Loucy (cell line): ENCODE measurements at regions not wholly inside any gene's neighbourhood (a gene's known extent, or its start where the extent isn't known, plus 50 kb on each side); places are given as distances from the start of the nearest gene placed in this dataset.

ENCODE experiments used
- H2AFZ ChIP-seq: fragments of 200-600 bp; sonication (generic); 2 replicates; pipeline ENCODE4 v1.6.0; 2016; ENCODE audit warnings: antibody characterized with exemption, mild to moderate bottlenecking, low read length, moderate library complexity
- H3F3A ChIP-seq: fragments of 200-600 bp; 2 replicates; pipeline ENCODE4 v1.6.0; 2016; ENCODE audit warnings: antibody characterized with exemption, low read depth, mild to moderate bottlenecking
- H3K27me3 ChIP-seq: fragments of 200-600 bp; sonication (generic); 2 replicates; pipeline ENCODE4 v1.6.1; 2014; ENCODE audit warnings: low read length, mild to moderate bottlenecking; ENCODE audit not compliant: insufficient read depth, poor library complexity, severe bottlenecking
- H3K36me3 ChIP-seq: fragments of 200-600 bp; sonication (generic); 2 replicates; pipeline ENCODE4 v1.6.1; 2016; ENCODE audit warnings: low read length; ENCODE audit not compliant: insufficient read depth
- H3K4me1 ChIP-seq: fragments of 200-600 bp; sonication (generic); 2 replicates; pipeline ENCODE4 v1.5.1; 2014; ENCODE audit warnings: low read length, mild to moderate bottlenecking; ENCODE audit not compliant: insufficient read depth, poor library complexity, severe bottlenecking
- H3K4me2 ChIP-seq: fragments of 200-600 bp; sonication (generic); 2 replicates; pipeline ENCODE4 v1.6.0; 2014; ENCODE audit warnings: antibody characterized with exemption, low read length, low read depth, mild to moderate bottlenecking; ENCODE audit not compliant: poor library complexity, severe bottlenecking
- H3K4me3 ChIP-seq: fragments of 200-600 bp; sonication (generic); 2 replicates; pipeline ENCODE4 v1.5.1; 2014; ENCODE audit warnings: low read length, mild to moderate bottlenecking, mixed read lengths; ENCODE audit not compliant: poor library complexity, severe bottlenecking
- H3K79me2 ChIP-seq: fragments of 200-600 bp; sonication (generic); 2 replicates; pipeline ENCODE4 v1.6.1; 2014; ENCODE audit warnings: low read length; ENCODE audit not compliant: insufficient read depth
- H3K9ac ChIP-seq: fragments of 200-600 bp; sonication (generic); 2 replicates; pipeline ENCODE4 v1.6.0; 2014; ENCODE audit warnings: mild to moderate bottlenecking, low read depth, low read length, moderate library complexity; ENCODE audit not compliant: poor library complexity, severe bottlenecking
- H3K9me2 ChIP-seq: fragments of 200-600 bp; sonication (generic); replicated peaks from 2 replicates; pipeline ENCODE4 v1.6.1; 2016; ENCODE audit warnings: low read depth, low read length, mixed read lengths
- H3K9me3 ChIP-seq: fragments of 200-600 bp; sonication (generic); 2 replicates; pipeline ENCODE4 v1.6.1; 2014; ENCODE audit warnings: mild to moderate bottlenecking, antibody characterized with exemption, low read length, low read depth; ENCODE audit not compliant: insufficient read depth
- H4K20me1 ChIP-seq: fragments of 200-600 bp; sonication (generic); 2 replicates; pipeline ENCODE4 v1.6.0; 2014; ENCODE audit warnings: antibody characterized with exemption, low read length, mild to moderate bottlenecking; ENCODE audit not compliant: insufficient read depth, poor library complexity, severe bottlenecking
- EZH2phosphoT487 ChIP-seq: fragments of 200-600 bp; IDR thresholded peaks from 2 replicates; pipeline ENCODE4 v1.6.1; 2018; ENCODE audit warnings: antibody characterized with exemption, mild to moderate bottlenecking, moderate library complexity, borderline replicate concordance
- TF ChIP-seq, protein P1 (sequence below): fragments of 200-600 bp; sonication (generic); conservative IDR thresholded peaks from 2 replicates; pipeline ENCODE4 v1.5.1; 2014; ENCODE audit warnings: mild to moderate bottlenecking, antibody characterized with exemption, low read length

DNA sequence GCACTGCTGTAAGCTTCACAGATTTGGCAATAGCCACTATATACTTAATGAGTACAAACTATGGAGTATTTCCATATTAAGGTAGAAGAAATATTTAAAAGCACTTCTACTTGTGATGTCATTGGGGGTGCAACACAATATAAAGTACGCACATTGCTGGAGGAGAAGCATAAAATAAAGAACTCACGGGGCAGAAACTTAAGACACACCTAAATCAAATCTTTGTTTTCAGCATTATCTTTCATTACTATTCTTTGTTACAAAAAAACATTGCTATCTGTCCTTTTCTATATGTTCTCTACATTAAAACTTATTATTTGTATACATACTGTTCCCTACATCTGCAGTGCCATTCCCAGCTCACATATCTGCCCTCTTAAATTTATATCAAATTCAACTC, 93.3 kb upstream of the VPREB1 start:
- H3F3A ChIP-seq = no peaks in the 10 kb centered on the region
- no peak overlapping the region for H3K4me2 ChIP-seq
- H3K36me3 ChIP-seq = no peaks in the 10 kb centered on the region
- no peak overlapping the region for H3K4me3 ChIP-seq
- TF ChIP-seq, protein P1, sequence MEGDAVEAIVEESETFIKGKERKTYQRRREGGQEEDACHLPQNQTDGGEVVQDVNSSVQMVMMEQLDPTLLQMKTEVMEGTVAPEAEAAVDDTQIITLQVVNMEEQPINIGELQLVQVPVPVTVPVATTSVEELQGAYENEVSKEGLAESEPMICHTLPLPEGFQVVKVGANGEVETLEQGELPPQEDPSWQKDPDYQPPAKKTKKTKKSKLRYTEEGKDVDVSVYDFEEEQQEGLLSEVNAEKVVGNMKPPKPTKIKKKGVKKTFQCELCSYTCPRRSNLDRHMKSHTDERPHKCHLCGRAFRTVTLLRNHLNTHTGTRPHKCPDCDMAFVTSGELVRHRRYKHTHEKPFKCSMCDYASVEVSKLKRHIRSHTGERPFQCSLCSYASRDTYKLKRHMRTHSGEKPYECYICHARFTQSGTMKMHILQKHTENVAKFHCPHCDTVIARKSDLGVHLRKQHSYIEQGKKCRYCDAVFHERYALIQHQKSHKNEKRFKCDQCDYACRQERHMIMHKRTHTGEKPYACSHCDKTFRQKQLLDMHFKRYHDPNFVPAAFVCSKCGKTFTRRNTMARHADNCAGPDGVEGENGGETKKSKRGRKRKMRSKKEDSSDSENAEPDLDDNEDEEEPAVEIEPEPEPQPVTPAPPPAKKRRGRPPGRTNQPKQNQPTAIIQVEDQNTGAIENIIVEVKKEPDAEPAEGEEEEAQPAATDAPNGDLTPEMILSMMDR = no peak
- TF ChIP-seq EZH2phosphoT487 = no peak
- no peak overlapping the region for H3K9ac ChIP-seq
- no peaks in the 10 kb centered on the region for H3K4me1 ChIP-seq
- peaks cover 8% of the 10 kb centered on the region; the same call in 1 of the 2 replicates for H3K79me2 ChIP-seq
- no peaks in the 10 kb centered on the region for H3K9me2 ChIP-seq
- H4K20me1 ChIP-seq = no peaks in the 10 kb centered on the region
- no peak overlapping the region for H2AFZ ChIP-seq
- no peaks in the 10 kb centered on the region for H3K27me3 ChIP-seq
- H3K9me3 ChIP-seq = no peaks in the 10 kb centered on the region

DNA sequence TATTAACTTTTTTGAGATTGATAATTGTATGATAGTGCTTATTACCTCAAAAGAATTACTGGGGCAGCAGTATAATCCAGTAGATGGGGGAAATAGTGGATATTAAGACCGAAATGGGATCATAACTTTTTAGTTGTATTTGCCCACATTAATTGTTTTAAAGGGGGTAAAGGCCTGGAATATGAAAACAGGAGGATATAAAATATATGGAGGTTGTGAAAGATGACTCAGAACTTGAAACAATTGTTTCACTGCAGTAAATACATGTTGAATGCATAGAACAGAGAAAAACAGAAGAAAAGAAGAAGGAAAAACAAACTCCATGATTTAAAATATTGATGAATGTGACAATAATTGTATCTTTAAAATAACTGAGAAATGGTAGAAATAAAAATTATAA, 94.1 kb upstream of the VPREB1 start:
- H3K9me2 ChIP-seq = no peaks in the 10 kb centered on the region
- no peaks in the 10 kb centered on the region for H3K9me3 ChIP-seq
- no peaks in the 10 kb centered on the region for H3K36me3 ChIP-seq
- peaks cover 8% of the 10 kb centered on the region; the same call in 1 of the 2 replicates for H3K79me2 ChIP-seq
- no peaks in the 10 kb centered on the region for H3K4me1 ChIP-seq
- no peak overlapping the region for H3K4me3 ChIP-seq
- no peak overlapping the region for H2AFZ ChIP-seq
- H3F3A ChIP-seq = no peaks in the 10 kb centered on the region
- H4K20me1 ChIP-seq = no peaks in the 10 kb centered on the region
- H3K9ac ChIP-seq = no peak overlapping the region
- H3K27me3 ChIP-seq = no peaks in the 10 kb centered on the region
- no peak overlapping the region for H3K4me2 ChIP-seq
- no peak for TF ChIP-seq EZH2phosphoT487
- TF ChIP-seq, protein P1 = no peak

DNA sequence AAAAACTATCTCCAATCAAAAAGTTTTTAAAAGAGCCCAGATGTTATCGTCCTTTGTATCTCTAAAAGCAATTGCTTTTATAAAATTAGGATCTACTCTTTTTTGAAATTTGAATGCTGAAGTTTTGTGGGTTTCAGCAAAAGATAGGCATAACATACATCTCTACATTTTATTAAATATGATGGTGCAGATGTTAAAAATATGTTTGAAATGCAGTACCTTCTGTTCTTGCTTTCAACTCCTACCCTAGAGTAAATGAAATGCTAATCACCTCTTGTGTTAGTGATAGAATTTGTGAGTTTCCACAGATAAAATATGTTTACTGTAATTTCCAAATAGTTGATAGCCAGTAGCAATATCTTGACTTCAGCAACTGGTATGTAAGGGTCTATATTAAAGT, 95.7 kb upstream of the VPREB1 start:
- Histone ChIP-seq H4K20me1 (no peaks in the 10 kb centered on the region), H3K4me1 (no peaks in the 10 kb centered on the region), H3K79me2 (peaks cover 8% of the 10 kb centered on the region; the same call in 1 of the 2 replicates), H3F3A (no peaks in the 10 kb centered on the region), H3K4me3 (no peak overlapping the region), H2AFZ (no peak overlapping the region), H3K27me3 (no peaks in the 10 kb centered on the region), H3K9ac (no peak overlapping the region), H3K9me3 (no peaks in the 10 kb centered on the region), H3K9me2 (no peaks in the 10 kb centered on the region), H3K36me3 (no peaks in the 10 kb centered on the region), H3K4me2 (no peak overlapping the region)
- TF ChIP-seq, protein P1 = no peak
- TF ChIP-seq EZH2phosphoT487 = no peak
